GM06990 (cell line): ENCODE measurements at regions not wholly inside any gene's neighbourhood (a gene's known extent, or its start where the extent isn't known, plus 50 kb on each side); places are given as distances from the start of the nearest gene placed in this dataset.

Experiments
- DNase-seq: peaks from one replicate; pipeline ENCODE4 v3.0.0-alpha.2; 2011; ENCODE audit not compliant: insufficient read length; ENCODE audit errors: extremely low read depth
- H3K27me3 ChIP-seq: replicated peaks from 2 replicates; pipeline ENCODE4 v1.6.0; 2011; ENCODE audit warnings: low read length; ENCODE audit not compliant: control insufficient read depth, insufficient read depth
- H3K36me3 ChIP-seq: 2 replicates; pipeline ENCODE4 v1.5.1; 2011; ENCODE audit warnings: low read length; ENCODE audit not compliant: control insufficient read depth, insufficient read depth
- H3K4me3 ChIP-seq: replicated peaks from 2 replicates; pipeline ENCODE4 v1.5.1; 2011; ENCODE audit warnings: low read depth, mild to moderate bottlenecking, control low read depth, low read length
- CTCF ChIP-seq: IDR thresholded peaks from 2 replicates; pipeline ENCODE4 v1.5.1; 2011; ENCODE audit warnings: low read length, control low read depth, mild to moderate bottlenecking, inconsistent platforms; ENCODE audit not compliant: insufficient read depth, poor library complexity, severe bottlenecking

- Histone ChIP-seq H3K4me3 (no peak overlapping the region), H3K27me3 (no peaks in the 10 kb centered on the region), H3K36me3 (no peaks in the 10 kb centered on the region)
- DNase-seq: no peak
- no peak for TF ChIP-seq CTCF
Measured at GRCh38 chr11:20311444-20311843, 52.1 kb upstream of the HTATIP2 start.

- Histone ChIP-seq H3K36me3 (no peaks in the 10 kb centered on the region), H3K4me3 (no peak overlapping the region), H3K27me3 (no peaks in the 10 kb centered on the region)
- no peak for TF ChIP-seq CTCF
- no peak for DNase-seq
Measured at GRCh38 chr11:20310596-20311394, 52.7 kb upstream of the HTATIP2 start.

- no peak for DNase-seq
- TF ChIP-seq CTCF: no peak
- Histone ChIP-seq H3K27me3 (no peaks in the 10 kb centered on the region), H3K36me3 (no peaks in the 10 kb centered on the region), H3K4me3 (no peak overlapping the region)
Measured at GRCh38 chr11:20310137-20310536, 53.4 kb upstream of the HTATIP2 start.

- no peak overlapping the region for H3K4me3 ChIP-seq
- H3K36me3 ChIP-seq: no peaks in the 10 kb centered on the region
- DNase-seq: no peak
- TF ChIP-seq CTCF: no peak
- H3K27me3 ChIP-seq: no peaks in the 10 kb centered on the region
Measured at GRCh38 chr11:20309231-20310025, 54.1 kb upstream of the HTATIP2 start.

- no peak for TF ChIP-seq CTCF
- Histone ChIP-seq H3K4me3 (no peak overlapping the region), H3K27me3 (no peaks in the 10 kb centered on the region), H3K36me3 (no peaks in the 10 kb centered on the region)
- DNase-seq: no peak
Measured at GRCh38 chr11:20308601-20309000, 54.9 kb upstream of the HTATIP2 start.
